ENCODE measurements at regions not wholly inside any gene's neighbourhood (a gene's known extent, or its start where the extent isn't known, plus 50 kb on each side); places are given as distances from the start of the nearest gene placed in this dataset.
"Not testable (repeated sequence)": the region's sequence is repeated elsewhere in the genome, so short reads cannot be mapped to it uniquely, and the experiment has no call there.

DNA sequence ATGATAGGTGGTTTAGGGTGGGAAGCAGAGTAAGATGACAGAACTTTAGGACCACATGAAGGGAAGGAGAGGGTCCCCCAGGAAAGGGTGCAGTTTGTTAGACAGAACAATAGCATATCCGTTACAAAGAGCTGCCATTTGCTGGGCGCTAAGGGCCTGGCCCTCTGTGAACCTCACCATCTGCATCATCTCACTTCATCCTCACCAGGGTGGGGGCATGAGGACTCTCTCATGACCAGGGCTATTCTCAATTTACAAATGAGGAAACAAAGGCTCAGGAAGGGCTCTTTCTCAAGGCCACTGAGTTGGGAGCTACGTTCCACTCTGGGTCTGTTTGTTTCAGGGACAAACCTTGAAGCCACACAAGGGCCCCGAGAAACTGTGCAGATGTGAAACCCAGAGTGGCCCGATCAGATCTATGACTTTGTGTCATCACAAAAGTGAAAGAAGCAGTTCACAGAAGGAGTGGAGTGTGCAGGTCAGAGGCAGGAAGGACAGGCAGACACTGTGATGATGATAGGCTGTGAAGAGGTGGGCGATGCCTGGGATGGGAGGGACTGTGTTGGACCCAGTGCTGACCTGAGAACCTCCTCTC is 304.8 kb upstream of the PLGLB2 start:
- not testable (repeated sequence) for H3K27me3 ChIP-seq, H3K4me3 ChIP-seq
- WGBS, 2 donors, result 72 to 74% methylated on average over 5 of the region's 6 CpGs

DNA sequence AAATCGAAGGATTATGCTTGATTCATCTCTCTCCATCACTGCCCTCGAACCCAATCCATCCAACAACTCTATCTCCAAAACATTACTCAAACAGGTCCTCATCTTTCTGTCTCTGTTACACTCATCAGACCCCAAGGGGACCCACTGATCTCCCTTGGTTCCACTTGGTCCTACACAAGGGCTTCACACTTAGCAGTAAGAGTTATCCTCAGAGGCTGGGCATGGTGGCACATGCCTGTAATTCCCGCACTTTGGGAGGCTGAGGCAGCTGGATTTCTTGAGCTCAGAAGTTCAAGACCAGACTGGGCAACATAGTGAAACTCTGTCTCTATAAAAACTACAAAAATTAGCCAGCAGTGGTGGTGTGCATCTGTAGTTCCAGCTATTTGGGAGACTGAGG is 302.9 kb upstream of the PLGLB2 start:
- H3K9me3 ChIP-seq; DNase-seq; intact Hi-C loops (cut with DNase I); H3K27ac ChIP-seq; H3K4me3 ChIP-seq; H3K27me3 ChIP-seq; H3K36me3 ChIP-seq; H3K4me1 ChIP-seq: not testable (repeated sequence)
- 60 to 84% methylated on average over 3 of the region's 3 CpGs for WGBS, 2 donors

More for the DNA sequence above, 304.8 kb upstream of the PLGLB2 start:
- H3K9me3 ChIP-seq; intact Hi-C loops (cut with DNase I); H3K27ac ChIP-seq; H3K4me1 ChIP-seq; DNase-seq; H3K36me3 ChIP-seq: not testable (repeated sequence)

DNA sequence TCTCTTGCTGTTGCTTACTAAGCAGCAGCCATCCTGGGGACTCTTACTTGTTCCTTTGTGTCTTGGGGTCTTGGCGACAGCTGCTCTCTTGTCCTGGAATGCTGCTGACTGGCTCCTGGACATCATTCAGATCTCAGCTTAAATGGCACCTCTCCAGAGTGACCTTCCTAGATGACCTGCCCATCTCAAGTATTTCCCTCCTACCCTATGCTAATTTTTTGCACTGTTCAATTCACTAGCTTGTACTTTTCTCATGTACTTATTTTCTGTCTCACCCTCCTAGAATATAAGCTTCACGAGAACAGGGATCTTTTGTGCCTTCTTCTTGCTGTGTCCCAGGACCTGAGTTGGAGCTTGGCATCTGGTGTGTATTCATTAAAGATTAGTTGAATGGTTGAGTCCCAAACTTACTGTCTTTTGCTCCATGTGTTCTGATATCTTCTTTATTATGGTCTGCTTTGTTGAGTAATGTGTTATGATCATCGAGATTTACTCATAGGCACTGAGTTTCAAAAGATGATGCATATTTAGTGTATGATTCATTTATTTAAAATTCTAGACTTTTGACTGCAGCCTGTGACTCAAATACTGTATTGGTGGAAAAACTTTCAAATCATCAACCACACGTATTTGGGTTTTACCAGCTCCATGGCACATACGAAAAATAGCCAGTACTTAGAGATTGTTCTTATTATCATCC is 302.1 kb upstream of the PLGLB2 start:
- H3K4me1 ChIP-seq; intact Hi-C loops (cut with DNase I); DNase-seq; H3K27me3 ChIP-seq; H3K36me3 ChIP-seq; H3K9me3 ChIP-seq; H3K4me3 ChIP-seq; H3K27ac ChIP-seq: not testable (repeated sequence)
- 82 to 86% methylated on average over 1 to 2 of the region's 5 CpGs for WGBS, 2 donors

DNA sequence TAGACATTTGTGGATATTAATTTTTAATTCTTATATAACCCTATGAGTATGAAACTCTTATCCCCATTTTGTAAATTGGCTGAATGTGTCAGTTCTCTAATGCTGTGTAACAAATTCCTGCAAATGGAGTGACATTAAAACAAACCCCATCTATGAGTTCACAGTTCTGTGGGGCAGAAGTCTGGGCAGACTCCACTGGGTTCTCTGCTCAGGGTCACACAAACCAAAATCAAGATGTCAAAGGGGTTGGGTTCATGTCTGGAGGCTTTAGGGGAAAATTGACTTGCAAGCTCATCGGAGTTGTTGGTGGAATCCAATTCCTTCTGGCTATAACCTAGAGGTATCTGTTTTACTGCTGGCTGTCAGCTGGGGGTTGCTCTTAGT is 301.6 kb upstream of the PLGLB2 start:
- H3K27me3 ChIP-seq; H3K4me3 ChIP-seq; intact Hi-C loops (cut with DNase I); H3K36me3 ChIP-seq; H3K9me3 ChIP-seq; H3K27ac ChIP-seq; DNase-seq; H3K4me1 ChIP-seq: not testable (repeated sequence)
- WGBS, 2 donors, result no CpG with 5 or more reads among the region's 1 CpG

- H3K27ac ChIP-seq; H3K36me3 ChIP-seq; DNase-seq; H3K4me3 ChIP-seq; H3K9me3 ChIP-seq; H3K27me3 ChIP-seq; intact Hi-C loops (cut with DNase I): not testable (repeated sequence)
- peaks cover 0 to 12% (median 3%) of the 10 kb centered on the region in 4 donors for H3K4me1 ChIP-seq
- WGBS, 2 donors, result 74 to 88% methylated on average over 2 of the region's 3 CpGs
Observed at GRCh38 chr2:87449462-87449980, 298.4 kb upstream of the PLGLB2 start.

- 89 to 94% methylated on average over 4 of the region's 4 CpGs for WGBS, 2 donors
- H3K27ac ChIP-seq, result not testable (repeated sequence)
Observed at GRCh38 chr2:87452193-87452592, 295.7 kb upstream of the PLGLB2 start.

GRCh38 chr2:87452861-87453260 is 295.0 kb upstream of the PLGLB2 start:
- H3K27ac ChIP-seq, result peak overlapping the region in 1 of 4 donors; percentile 32
- H3K36me3 ChIP-seq; H3K27me3 ChIP-seq; H3K9me3 ChIP-seq; H3K4me3 ChIP-seq; intact Hi-C loops (cut with DNase I): not testable (repeated sequence)
- H3K4me1 ChIP-seq, result peaks cover 0 to 12% (median 5%) of the 10 kb centered on the region in 4 donors
- DNase-seq, result peak; percentile 76
- 81 to 90% methylated on average over 1 of the region's 1 CpG for WGBS, 2 donors
- TF ChIP-seq POLR2AphosphoS5 (IDR thresholded peaks at IDR 0.05), result peak in 1 of 4 donors; percentile 23

More at GRCh38 chr2:87452193-87452592, 295.7 kb upstream of the PLGLB2 start:
- H3K9me3 ChIP-seq; H3K27me3 ChIP-seq; DNase-seq; intact Hi-C loops (cut with DNase I); H3K4me3 ChIP-seq; H3K36me3 ChIP-seq: not testable (repeated sequence)
- peaks cover 0 to 12% (median 5%) of the 10 kb centered on the region in 4 donors for H3K4me1 ChIP-seq

DNA sequence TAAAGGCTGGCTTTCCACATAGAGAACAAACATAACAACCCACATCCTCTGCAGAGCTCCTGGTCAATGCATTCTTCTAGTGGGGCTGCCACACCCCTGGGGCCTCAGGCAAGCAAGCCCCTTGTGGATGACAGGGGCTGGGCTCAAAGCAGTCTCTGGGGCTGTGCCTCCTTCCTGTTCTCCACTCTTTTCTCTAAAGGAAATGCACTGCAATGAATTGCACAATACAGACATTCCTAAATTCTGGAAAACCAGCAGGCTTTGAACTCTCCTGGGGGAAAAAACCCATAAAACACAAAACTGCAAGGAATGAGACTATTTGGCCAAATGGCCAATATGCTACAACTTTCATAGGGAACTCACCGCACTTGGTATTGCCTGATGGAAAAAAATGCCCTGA is 293.9 kb upstream of the PLGLB2 start:
- H3K4me3 ChIP-seq; DNase-seq; intact Hi-C loops (cut with DNase I); H3K36me3 ChIP-seq; H3K27me3 ChIP-seq; H3K9me3 ChIP-seq: not testable (repeated sequence)
- TF ChIP-seq POLR2AphosphoS5 (IDR thresholded peaks at IDR 0.05), result peak in 1 of 4 donors; percentile 5
- 79 to 98% methylated on average over 1 of the region's 1 CpG for WGBS, 2 donors
- H3K27ac ChIP-seq, result peak overlapping the region; percentile 39 to 70 (median 64)
- H3K4me1 ChIP-seq, result peaks cover 0 to 12% (median 5%) of the 10 kb centered on the region in 4 donors

- intact Hi-C loops (cut with DNase I); DNase-seq; H3K27me3 ChIP-seq; H3K4me3 ChIP-seq; H3K36me3 ChIP-seq; H3K9me3 ChIP-seq: not testable (repeated sequence)
- WGBS, 2 donors, result 59 to 73% methylated on average over 2 of the region's 2 CpGs
- Histone ChIP-seq H3K27ac (peak overlapping the region; percentile 39 to 70 (median 64)), H3K4me1 (peaks cover 0 to 12% (median 5%) of the 10 kb centered on the region in 4 donors)
Observed at GRCh38 chr2:87454421-87454820, 293.5 kb upstream of the PLGLB2 start.

GRCh38 chr2:87455209-87455853 is 292.6 kb upstream of the PLGLB2 start:
- H3K27me3 ChIP-seq; H3K36me3 ChIP-seq; H3K9me3 ChIP-seq; DNase-seq; intact Hi-C loops (cut with DNase I): not testable (repeated sequence)
- 6 to 33% methylated on average over 8 to 10 of the region's 13 CpGs for WGBS, 2 donors
- H3K4me1 ChIP-seq, result peaks cover 0 to 12% (median 5%) of the 10 kb centered on the region in 4 donors
- H3K27ac ChIP-seq, result peak overlapping the region; percentile 62 to 80 (median 75)
- peak overlapping the region; percentile 8 to 24 (median 22) for H3K4me3 ChIP-seq

DNA sequence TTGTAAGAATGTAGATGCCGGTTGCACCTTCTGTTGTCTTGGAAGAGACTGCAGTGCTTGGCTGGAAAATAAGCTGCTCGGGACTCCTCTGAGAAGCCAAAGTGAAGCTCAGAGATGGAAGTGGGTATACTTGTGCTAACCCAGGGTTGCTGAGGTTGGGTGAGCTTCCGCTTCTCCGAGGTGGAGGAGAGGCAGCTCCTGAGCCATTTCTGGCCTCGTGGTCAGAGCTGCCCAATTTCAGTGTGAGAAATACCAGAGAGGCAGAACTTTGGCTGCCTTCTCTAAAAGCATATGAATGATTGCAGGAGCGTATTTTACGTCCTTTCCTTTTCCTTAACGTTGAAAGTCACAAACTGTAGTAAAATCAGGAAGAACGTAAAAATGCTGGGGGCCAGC is 292.0 kb upstream of the PLGLB2 start:
- H3K36me3 ChIP-seq; H3K9me3 ChIP-seq; H3K27me3 ChIP-seq; intact Hi-C loops (cut with DNase I): not testable (repeated sequence)
- H3K4me3 ChIP-seq, result peak overlapping the region; percentile 8 to 24 (median 22)
- DNase-seq, result peak; percentile 64
- H3K27ac ChIP-seq, result peak overlapping the region; percentile 62 to 80 (median 75)
- H3K4me1 ChIP-seq, result peaks cover 0 to 12% (median 5%) of the 10 kb centered on the region in 4 donors
- WGBS, 2 donors, result 25 to 68% methylated on average over 4 of the region's 9 CpGs

DNA sequence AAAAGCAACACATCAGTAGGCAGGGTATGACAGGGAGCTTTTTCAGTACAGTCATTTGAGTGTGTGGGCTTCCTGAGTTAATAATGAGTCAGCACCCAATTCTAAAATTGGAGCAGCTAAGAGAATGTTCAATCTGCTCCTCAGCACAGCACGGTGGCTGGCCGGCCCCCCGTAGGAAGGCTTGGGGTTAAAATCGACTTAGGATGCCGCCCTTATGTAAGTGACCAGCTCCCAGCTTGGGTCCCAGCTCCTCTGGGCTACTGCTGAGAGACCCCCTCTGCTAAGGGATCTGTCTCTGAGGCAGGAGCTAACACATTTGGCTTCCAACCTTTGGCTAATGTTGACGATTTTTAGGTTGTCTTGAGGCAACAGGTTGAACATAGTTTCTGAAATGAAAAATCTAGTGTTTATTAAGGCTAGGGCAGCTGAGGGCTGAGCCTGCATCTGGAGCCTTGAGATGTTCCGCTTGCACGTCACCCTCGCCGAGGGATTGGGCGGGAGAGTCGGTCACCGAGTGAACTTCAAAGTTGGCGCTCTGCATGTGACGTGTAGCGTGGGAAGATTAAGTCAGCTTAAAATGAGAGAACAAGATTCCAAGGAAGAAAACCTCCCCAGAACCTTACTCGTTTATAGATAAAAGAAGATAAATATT is 291.3 kb upstream of the PLGLB2 start:
- H3K4me3 ChIP-seq, result peak overlapping the region in 1 of 4 donors; percentile 9

More for the DNA sequence above, 291.3 kb upstream of the PLGLB2 start:
- H3K9me3 ChIP-seq; H3K36me3 ChIP-seq; H3K27me3 ChIP-seq; intact Hi-C loops (cut with DNase I); DNase-seq: not testable (repeated sequence)
- H3K4me1 ChIP-seq, result peaks cover 0 to 12% (median 5%) of the 10 kb centered on the region in 4 donors
- WGBS, 2 donors, result 42 to 47% methylated on average over 10 of the region's 17 CpGs
- H3K27ac ChIP-seq, result peak overlapping the region; percentile 35 to 80 (median 60)
